Esophagus muscularis mucosa (tissue), 4 donors: ENCODE measurements at regions not wholly inside any gene's neighbourhood (a gene's known extent, or its start where the extent isn't known, plus 50 kb on each side); places are given as distances from the start of the nearest gene placed in this dataset.

ENCODE experiments used
- DNase-seq: peaks from one replicate; pipeline ENCODE4 v3.0.0-alpha.2; 2017; ENCODE audit errors: extremely low spot score
- H3K27ac ChIP-seq, 4 donors: fragments of 200-600 bp; sonication (generic); replicated peaks in 1 of 4; 1 replicate in 3 of 4; 2 replicates in 1 of 4; pipeline ENCODE4 v1.5.1; 2016 to 2019; ENCODE audit warnings: mild to moderate bottlenecking in 1 of 4
- H3K27me3 ChIP-seq, 4 donors: fragments of 200-600 bp; sonication (generic); one replicate each; pipeline versions ENCODE4 v1.5.1 to v1.6.0; 2016 to 2019
- H3K36me3 ChIP-seq, 4 donors: fragments of 200-600 bp; sonication (generic); one replicate each; pipeline ENCODE4 v1.5.1; 2016 to 2019
- H3K4me1 ChIP-seq, 4 donors: fragments of 200-600 bp; sonication (generic); one replicate each; pipeline ENCODE4 v1.5.1; 2016 to 2019
- H3K4me3 ChIP-seq, 4 donors: fragments of 200-600 bp; sonication (generic); 1 replicate in 2 of 4; 2 replicates in 2 of 4; pipeline ENCODE4 v1.5.1; 2016 to 2019; ENCODE audit warnings: mild to moderate bottlenecking in 4 of 4, moderate library complexity in 1 of 4
- H3K9me3 ChIP-seq, 4 donors: fragments of 200-600 bp; sonication (generic); 1 replicate in 3 of 4; 2 replicates in 1 of 4; pipeline ENCODE4 v1.5.1; 2016 to 2019
- EP300 ChIP-seq: sonication (generic); formaldehyde crosslinking; IDR thresholded peaks from one replicate; pipeline ENCODE4 v1.6.1; 2017; ENCODE audit warnings: antibody characterized with exemption
- POLR2A ChIP-seq: fragments of 450-650 bp; IDR thresholded peaks from one replicate; pipeline ENCODE4 v1.6.1; 2017; ENCODE audit warnings: antibody characterized with exemption, moderate library complexity, mild to moderate bottlenecking, low read depth
- POLR2AphosphoS5 ChIP-seq, 2 donors: sonication (generic); formaldehyde crosslinking; IDR thresholded peaks; one replicate each; pipeline ENCODE4 v1.6.1; 2017; ENCODE audit warnings: antibody characterized with exemption in 2 of 2
- WGBS: methylation state at CpG from one replicate; pipeline ENCODE4 v1.1.5; 2018; 5-methylcytosine and 5-hydroxymethylcytosine counted together
- intact Hi-C: fragments of 100-400 bp; cut with DNase I; formaldehyde crosslinking; loops from one replicate; pipeline ENCODE4 v1.15.1; 2023
- TF ChIP-seq, protein P1 (sequence below), 3 experiments: fragments of 200-600 bp in 2 of 3; fragments of 450-650 bp in 1 of 3; sonication (generic) in 2 of 3; IDR thresholded peaks; one replicate each; pipeline ENCODE4 v1.5.1; 2017 to 2019; ENCODE audit warnings: antibody characterized with exemption in 3 of 3, mild to moderate bottlenecking in 2 of 3, moderate library complexity in 1 of 3

DNA sequence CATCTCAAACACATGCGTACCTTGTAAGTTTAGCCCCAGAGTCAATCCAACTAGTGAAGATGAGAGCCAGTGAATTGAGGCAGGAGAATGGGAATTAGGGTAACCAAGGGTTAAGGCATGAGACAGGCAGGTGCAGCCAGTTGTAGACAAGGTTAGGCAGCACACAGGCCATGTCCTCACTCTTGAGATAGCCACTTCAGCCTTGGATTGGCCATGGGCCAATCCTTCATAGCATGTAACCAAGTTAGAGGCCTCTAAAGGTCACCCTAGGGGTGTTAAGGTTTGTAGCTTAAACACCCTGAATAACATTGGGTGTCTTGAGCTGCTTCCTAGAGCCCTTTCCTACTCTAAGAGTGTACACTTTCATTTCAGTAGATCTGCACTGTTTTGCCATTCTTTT, 208.2 kb upstream of the RBM19 start:
- Histone ChIP-seq H3K4me3 (no peak overlapping the region), H3K36me3 (no peaks in the 10 kb centered on the region), H3K4me1 (peaks cover 0 to 8% (median 0%) of the 10 kb centered on the region in 4 donors), H3K27me3 (no peaks in the 10 kb centered on the region), H3K27ac (no peak overlapping the region), H3K9me3 (no peaks in the 10 kb centered on the region)
- DNase-seq: no peak
- TF ChIP-seq, protein P1, sequence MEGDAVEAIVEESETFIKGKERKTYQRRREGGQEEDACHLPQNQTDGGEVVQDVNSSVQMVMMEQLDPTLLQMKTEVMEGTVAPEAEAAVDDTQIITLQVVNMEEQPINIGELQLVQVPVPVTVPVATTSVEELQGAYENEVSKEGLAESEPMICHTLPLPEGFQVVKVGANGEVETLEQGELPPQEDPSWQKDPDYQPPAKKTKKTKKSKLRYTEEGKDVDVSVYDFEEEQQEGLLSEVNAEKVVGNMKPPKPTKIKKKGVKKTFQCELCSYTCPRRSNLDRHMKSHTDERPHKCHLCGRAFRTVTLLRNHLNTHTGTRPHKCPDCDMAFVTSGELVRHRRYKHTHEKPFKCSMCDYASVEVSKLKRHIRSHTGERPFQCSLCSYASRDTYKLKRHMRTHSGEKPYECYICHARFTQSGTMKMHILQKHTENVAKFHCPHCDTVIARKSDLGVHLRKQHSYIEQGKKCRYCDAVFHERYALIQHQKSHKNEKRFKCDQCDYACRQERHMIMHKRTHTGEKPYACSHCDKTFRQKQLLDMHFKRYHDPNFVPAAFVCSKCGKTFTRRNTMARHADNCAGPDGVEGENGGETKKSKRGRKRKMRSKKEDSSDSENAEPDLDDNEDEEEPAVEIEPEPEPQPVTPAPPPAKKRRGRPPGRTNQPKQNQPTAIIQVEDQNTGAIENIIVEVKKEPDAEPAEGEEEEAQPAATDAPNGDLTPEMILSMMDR (IDR thresholded peaks at IDR 0.05): no peak
- TF ChIP-seq EP300: no peak
- TF ChIP-seq POLR2A: no peak
- TF ChIP-seq POLR2AphosphoS5 (IDR thresholded peaks at IDR 0.05): no peak
- intact Hi-C loops: no loop called here
- 91% methylated on average over 1 of the region's 1 CpG for WGBS

DNA sequence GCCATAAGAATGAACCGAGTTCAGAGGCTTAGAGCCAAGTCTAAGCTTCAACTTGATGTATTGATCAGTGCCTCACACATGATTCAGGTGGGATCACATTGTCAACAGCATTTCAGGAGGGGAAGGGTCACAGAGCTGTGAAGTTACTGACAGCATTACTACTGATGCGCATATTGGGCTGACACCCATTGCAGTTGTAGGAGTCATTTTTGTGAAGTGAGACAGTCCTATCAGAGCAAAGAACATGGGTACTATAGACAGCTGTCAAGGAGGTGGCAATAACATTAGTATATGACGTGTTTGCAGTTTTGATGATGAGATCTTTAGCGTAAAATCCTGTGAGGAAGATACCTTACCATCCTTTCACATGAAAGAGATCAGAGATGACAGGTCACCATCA, 206.0 kb upstream of the RBM19 start:
- Histone ChIP-seq H3K9me3 (no peaks in the 10 kb centered on the region), H3K36me3 (no peaks in the 10 kb centered on the region), H3K4me1 (peaks cover 0 to 8% (median 0%) of the 10 kb centered on the region in 4 donors), H3K27me3 (no peaks in the 10 kb centered on the region), H3K27ac (no peak overlapping the region), H3K4me3 (no peak overlapping the region)
- WGBS: 98% methylated on average over 4 of the region's 4 CpGs
- no peak for DNase-seq
- intact Hi-C loops: no loop called here
- TF ChIP-seq POLR2A (no peak), EP300 (no peak), POLR2AphosphoS5 (IDR thresholded peaks at IDR 0.05) (no peak)
- TF ChIP-seq, protein P1 (IDR thresholded peaks at IDR 0.05): no peak

DNA sequence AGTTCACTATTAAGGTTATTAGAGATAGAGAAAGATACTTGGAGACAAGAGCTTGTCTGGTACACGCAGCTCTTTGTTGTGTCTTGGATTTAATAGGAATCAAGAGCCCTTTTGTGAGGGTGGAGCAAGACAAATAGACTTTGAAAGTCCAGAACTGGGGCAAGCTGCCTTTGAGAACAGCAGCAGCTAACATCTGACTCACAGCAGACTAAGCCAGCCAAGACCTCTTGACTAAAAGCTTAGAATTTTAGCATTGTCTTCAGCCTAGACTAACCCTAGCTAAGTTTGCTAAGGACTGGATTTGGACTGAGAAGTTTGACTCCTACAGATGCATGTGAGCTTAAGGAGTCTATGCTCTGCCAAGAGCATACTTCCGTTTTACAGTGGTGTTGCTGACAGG, 201.9 kb upstream of the RBM19 start:
- 63% methylated on average over 2 of the region's 2 CpGs for WGBS
- no peak for DNase-seq
- intact Hi-C loops: loop anchor here (5.0 kb wide), 1 partner anchor 309 kb away; no protein-coding TSS in a partner anchor
- no peak for TF ChIP-seq POLR2A
- no peak for TF ChIP-seq POLR2AphosphoS5 (IDR thresholded peaks at IDR 0.05)
- TF ChIP-seq, protein P1 (IDR thresholded peaks at IDR 0.05): no peak
- no peak for TF ChIP-seq EP300
- Histone ChIP-seq H3K4me1 (no peaks in the 10 kb centered on the region), H3K27me3 (peaks cover 0 to 11% (median 0%) of the 10 kb centered on the region in 4 donors), H3K36me3 (no peaks in the 10 kb centered on the region), H3K9me3 (no peaks in the 10 kb centered on the region), H3K4me3 (no peak overlapping the region), H3K27ac (no peak overlapping the region)

DNA sequence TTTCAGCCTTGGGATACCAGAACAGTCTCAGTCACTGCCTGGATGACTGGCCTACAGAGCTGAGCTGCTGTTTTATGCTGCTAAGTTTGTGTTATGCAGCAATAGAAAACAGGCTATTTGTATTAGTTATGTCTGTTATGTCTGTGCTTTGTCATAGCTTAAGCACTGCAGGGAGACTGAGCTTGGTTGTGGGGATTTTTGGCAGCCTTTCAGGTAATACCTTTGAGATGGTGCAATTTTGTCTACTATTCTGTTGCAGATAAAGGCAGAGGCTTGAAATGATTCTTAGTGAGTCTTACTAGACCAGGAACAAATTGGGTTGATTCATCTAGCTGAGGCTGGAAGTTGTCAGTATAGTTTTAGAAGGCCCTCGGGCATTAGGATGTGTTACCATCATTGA, 201.3 kb upstream of the RBM19 start:
- no peak overlapping the region for H3K27ac ChIP-seq
- H3K9me3 ChIP-seq: no peaks in the 10 kb centered on the region
- no peak overlapping the region for H3K4me3 ChIP-seq
- peaks cover 0 to 11% (median 0%) of the 10 kb centered on the region in 4 donors for H3K27me3 ChIP-seq
- 93% methylated on average over 1 of the region's 1 CpG for WGBS
- intact Hi-C loops: loop anchor here (2.0 to 5.0 kb wide), 2 partner anchors 310 to 341 kb away; no protein-coding TSS in a partner anchor
- no peaks in the 10 kb centered on the region for H3K4me1 ChIP-seq
- no peak for DNase-seq
- no peaks in the 10 kb centered on the region for H3K36me3 ChIP-seq
- TF ChIP-seq, protein P1 (IDR thresholded peaks at IDR 0.05): no peak
- no peak for TF ChIP-seq EP300
- no peak for TF ChIP-seq POLR2A
- no peak for TF ChIP-seq POLR2AphosphoS5 (IDR thresholded peaks at IDR 0.05)

DNA sequence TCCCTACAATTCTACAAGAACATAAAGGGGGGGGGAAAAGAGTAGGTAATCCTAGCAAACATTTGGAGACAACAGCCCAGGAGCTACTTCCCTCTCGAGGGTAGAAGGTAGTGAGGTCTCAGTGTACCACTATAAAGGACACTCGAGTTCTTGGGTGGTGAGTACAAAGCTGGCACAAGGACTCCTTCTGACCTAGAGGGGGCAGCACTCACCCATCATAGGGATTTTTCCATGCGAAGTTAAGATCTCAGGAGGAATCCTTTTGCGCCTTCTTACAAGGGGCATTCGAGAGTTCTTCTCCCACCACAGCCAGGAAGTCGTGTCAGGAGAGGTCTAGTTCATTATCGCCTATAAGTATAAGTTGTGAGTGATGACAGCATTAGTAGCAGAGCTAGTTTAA, 200.2 kb upstream of the RBM19 start:
- intact Hi-C loops: loop anchor here (2.0 to 5.0 kb wide), 2 partner anchors 311 to 342 kb away; no protein-coding TSS in a partner anchor
- WGBS: 33% methylated on average over 7 of the region's 7 CpGs
- Histone ChIP-seq H3K27ac (no peak overlapping the region), H3K4me3 (no peak overlapping the region), H3K27me3 (peaks cover 0 to 11% (median 0%) of the 10 kb centered on the region in 4 donors), H3K4me1 (no peaks in the 10 kb centered on the region), H3K9me3 (no peaks in the 10 kb centered on the region), H3K36me3 (no peaks in the 10 kb centered on the region)
- TF ChIP-seq EP300: no peak
- TF ChIP-seq, protein P1 (IDR thresholded peaks at IDR 0.05): peak; percentile 46 to 67 (median 53)
- no peak for DNase-seq
